ENCODE measurements at regions not wholly inside any gene's neighbourhood (a gene's known extent, or its start where the extent isn't known, plus 50 kb on each side); places are given as distances from the start of the nearest gene placed in this dataset.

DNA sequence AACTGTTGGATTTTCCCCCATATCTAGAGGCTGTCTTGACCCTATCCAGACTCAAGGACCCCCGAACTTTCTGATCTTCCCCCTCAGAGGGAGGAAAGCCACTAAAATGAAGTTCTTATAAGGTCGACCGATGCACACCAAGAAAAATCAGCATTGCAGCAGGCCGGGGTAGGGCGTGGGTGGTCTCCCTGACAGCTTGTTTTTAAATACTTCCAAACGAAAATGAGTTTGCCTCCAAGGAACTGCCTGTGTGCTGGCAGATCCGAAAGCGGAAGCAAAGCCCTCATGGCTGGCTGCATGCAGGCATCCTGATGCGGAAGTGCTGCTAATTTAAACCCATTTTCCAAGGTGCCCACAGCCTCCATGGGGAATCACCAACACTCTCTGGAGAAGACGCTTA, 374.3 kb upstream of the XYLT1 start:
- TF ChIP-seq, protein P1, sequence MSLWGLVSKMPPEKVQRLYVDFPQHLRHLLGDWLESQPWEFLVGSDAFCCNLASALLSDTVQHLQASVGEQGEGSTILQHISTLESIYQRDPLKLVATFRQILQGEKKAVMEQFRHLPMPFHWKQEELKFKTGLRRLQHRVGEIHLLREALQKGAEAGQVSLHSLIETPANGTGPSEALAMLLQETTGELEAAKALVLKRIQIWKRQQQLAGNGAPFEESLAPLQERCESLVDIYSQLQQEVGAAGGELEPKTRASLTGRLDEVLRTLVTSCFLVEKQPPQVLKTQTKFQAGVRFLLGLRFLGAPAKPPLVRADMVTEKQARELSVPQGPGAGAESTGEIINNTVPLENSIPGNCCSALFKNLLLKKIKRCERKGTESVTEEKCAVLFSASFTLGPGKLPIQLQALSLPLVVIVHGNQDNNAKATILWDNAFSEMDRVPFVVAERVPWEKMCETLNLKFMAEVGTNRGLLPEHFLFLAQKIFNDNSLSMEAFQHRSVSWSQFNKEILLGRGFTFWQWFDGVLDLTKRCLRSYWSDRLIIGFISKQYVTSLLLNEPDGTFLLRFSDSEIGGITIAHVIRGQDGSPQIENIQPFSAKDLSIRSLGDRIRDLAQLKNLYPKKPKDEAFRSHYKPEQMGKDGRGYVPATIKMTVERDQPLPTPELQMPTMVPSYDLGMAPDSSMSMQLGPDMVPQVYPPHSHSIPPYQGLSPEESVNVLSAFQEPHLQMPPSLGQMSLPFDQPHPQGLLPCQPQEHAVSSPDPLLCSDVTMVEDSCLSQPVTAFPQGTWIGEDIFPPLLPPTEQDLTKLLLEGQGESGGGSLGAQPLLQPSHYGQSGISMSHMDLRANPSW (CRISPR knock-in tag; conservative IDR thresholded peaks at IDR 0.05; ENCODE audit: low read depth) = no peak
- TF ChIP-seq, protein P2, sequence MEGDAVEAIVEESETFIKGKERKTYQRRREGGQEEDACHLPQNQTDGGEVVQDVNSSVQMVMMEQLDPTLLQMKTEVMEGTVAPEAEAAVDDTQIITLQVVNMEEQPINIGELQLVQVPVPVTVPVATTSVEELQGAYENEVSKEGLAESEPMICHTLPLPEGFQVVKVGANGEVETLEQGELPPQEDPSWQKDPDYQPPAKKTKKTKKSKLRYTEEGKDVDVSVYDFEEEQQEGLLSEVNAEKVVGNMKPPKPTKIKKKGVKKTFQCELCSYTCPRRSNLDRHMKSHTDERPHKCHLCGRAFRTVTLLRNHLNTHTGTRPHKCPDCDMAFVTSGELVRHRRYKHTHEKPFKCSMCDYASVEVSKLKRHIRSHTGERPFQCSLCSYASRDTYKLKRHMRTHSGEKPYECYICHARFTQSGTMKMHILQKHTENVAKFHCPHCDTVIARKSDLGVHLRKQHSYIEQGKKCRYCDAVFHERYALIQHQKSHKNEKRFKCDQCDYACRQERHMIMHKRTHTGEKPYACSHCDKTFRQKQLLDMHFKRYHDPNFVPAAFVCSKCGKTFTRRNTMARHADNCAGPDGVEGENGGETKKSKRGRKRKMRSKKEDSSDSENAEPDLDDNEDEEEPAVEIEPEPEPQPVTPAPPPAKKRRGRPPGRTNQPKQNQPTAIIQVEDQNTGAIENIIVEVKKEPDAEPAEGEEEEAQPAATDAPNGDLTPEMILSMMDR (IDR thresholded peaks at IDR 0.05) = no peak
- TF ChIP-seq, protein P3, sequence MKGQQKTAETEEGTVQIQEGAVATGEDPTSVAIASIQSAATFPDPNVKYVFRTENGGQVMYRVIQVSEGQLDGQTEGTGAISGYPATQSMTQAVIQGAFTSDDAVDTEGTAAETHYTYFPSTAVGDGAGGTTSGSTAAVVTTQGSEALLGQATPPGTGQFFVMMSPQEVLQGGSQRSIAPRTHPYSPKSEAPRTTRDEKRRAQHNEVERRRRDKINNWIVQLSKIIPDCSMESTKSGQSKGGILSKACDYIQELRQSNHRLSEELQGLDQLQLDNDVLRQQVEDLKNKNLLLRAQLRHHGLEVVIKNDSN (CRISPR knock-in tag; IDR thresholded peaks at IDR 0.05) = no peak
- TF ChIP-seq ZNF138 (CRISPR knock-in tag; conservative IDR thresholded peaks at IDR 0.05) (no peak), ZBTB21 (CRISPR knock-in tag; IDR thresholded peaks at IDR 0.05; ENCODE audit: borderline replicate concordance) (no peak), FOXK1 (CRISPR knock-in tag; IDR thresholded peaks at IDR 0.05) (no peak), TEAD1 (CRISPR knock-in tag; IDR thresholded peaks at IDR 0.05) (no peak)

Data from WTC11 (cell line).